ENCODE measurements at regions not wholly inside any gene's neighbourhood (a gene's known extent, or its start where the extent isn't known, plus 50 kb on each side); places are given as distances from the start of the nearest gene placed in this dataset.

DNA sequence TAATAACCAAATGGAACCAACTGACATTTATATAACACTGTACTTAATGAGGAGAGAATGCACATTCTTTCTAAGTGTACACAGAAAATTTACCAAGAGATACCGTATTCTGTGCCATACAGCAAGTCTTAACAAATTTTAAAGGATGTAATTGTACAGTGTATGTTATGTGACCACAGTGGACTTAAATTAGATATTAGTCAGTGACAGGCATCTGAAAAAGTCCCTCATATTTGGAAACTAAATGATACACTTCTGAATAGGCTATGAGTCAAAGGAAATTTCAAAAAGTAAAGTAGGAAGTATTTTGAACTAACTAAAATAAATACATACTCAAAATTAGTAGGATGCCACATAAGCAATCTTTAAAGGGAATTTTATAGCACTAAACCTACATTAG, 59.6 kb upstream of the P3H2 start:
- TF ChIP-seq CTCF (IDR thresholded peaks at IDR 0.05; ENCODE audit: insufficient read depth, low read length) (no peak), SPI1 (IDR thresholded peaks at IDR 0.05; ENCODE audit: borderline replicate concordance, low read depth) (no peak)

All from HL-60 (cell line).